ENCODE measurements at regions not wholly inside any gene's neighbourhood (a gene's known extent, or its start where the extent isn't known, plus 50 kb on each side); places are given as distances from the start of the nearest gene placed in this dataset.

GRCh38 chr11:109338131-109338530 is 83.9 kb upstream of the C11orf87 start:
- TF ChIP-seq CTCF (IDR thresholded peaks at IDR 0.05), result no peak
- no peak for TF ChIP-seq POLR2A (IDR thresholded peaks at IDR 0.05)

All from esophagus squamous epithelium (tissue), 4 donors.